ENCODE measurements at regions not wholly inside any gene's neighbourhood (a gene's known extent, or its start where the extent isn't known, plus 50 kb on each side); places are given as distances from the start of the nearest gene placed in this dataset.

GRCh38 chr1:209531549-209531948, 52.0 kb upstream of the CAMK1G start:
- DNase-seq (ENCODE audit: low read depth) = no peak
- no peak overlapping the region for H3K4me3 ChIP-seq (replicated peaks; ENCODE audit: low read depth, low read length)
- TF ChIP-seq CTCF (IDR thresholded peaks at IDR 0.05; ENCODE audit: low read length, missing control alignments) = no peak

Data from fibroblast of pulmonary artery (primary cell).